WTC11 (cell line): ENCODE measurements at regions not wholly inside any gene's neighbourhood (a gene's known extent, or its start where the extent isn't known, plus 50 kb on each side); places are given as distances from the start of the nearest gene placed in this dataset.

ENCODE experiments used
- ATAC-seq: fragments of 200-7000 bp; cut with Tn5 transposase; 2 replicates; pipeline ENCODE4 v1.10.0; 2021; ENCODE audit warnings: mild to moderate bottlenecking, moderate library complexity
- CTCF ChIA-PET: fragments of 300-600 bp; sonication (Branson Sonifier 250); formaldehyde crosslinking; loops from one replicate; lab custom pipeline; 2021; ENCODE audit warnings: antibody characterized with exemption; lab: Charles Lee
- POLR2A ChIA-PET: fragments of 350-600 bp; sonication (Branson Sonifier 250); formaldehyde crosslinking; loops from one replicate; lab custom pipeline; 2021; ENCODE audit warnings: antibody characterized with exemption; lab: Charles Lee
- DNase-seq: peaks from one replicate; pipeline ENCODE4 v3.0.0; 2021; ENCODE audit warnings: low spot score
- H3K27ac Mint-ChIP-seq: 2 replicates; pipeline ENCODE4 v1.8.0; 2021; ENCODE audit warnings: mixed read lengths
- H3K27me3 Mint-ChIP-seq: 2 replicates; pipeline ENCODE4 v1.8.0; 2021; ENCODE audit warnings: low read depth, mild to moderate bottlenecking, moderate library complexity, mixed read lengths
- H3K36me3 Mint-ChIP-seq: 2 replicates; pipeline ENCODE4 v1.8.0; 2021; ENCODE audit warnings: mixed read lengths
- H3K4me1 Mint-ChIP-seq: 2 replicates; pipeline ENCODE4 v1.8.0; 2022; ENCODE audit warnings: mixed read lengths
- H3K4me3 Mint-ChIP-seq: 2 replicates; pipeline ENCODE4 v1.8.0; 2021; ENCODE audit warnings: mild to moderate bottlenecking, moderate library complexity, mixed read lengths
- H3K9me3 Mint-ChIP-seq: 2 replicates; pipeline ENCODE4 v1.8.0; 2021; ENCODE audit warnings: mixed read lengths
- AR ChIP-seq: fragments of 250-450 bp; sonication (Bioruptor Pico); IDR thresholded peaks from 2 replicates; pipeline ENCODE4 v1.9.0; 2021; ENCODE audit warnings: mild to moderate bottlenecking
- CBFB ChIP-seq: sonication (generic); formaldehyde crosslinking; IDR thresholded peaks from 2 replicates; pipeline ENCODE4 v1.8.1; 2022; ENCODE audit warnings: mild to moderate bottlenecking, low read depth, missing genetic modification reagents
- CDX4 ChIP-seq: fragments of 250-450 bp; sonication (Bioruptor Pico); IDR thresholded peaks from 2 replicates; pipeline ENCODE4 v1.9.0; 2021; ENCODE audit warnings: moderate library complexity, mild to moderate bottlenecking, inconsistent platforms, borderline replicate concordance
- FOXK1 ChIP-seq: sonication (generic); formaldehyde crosslinking; IDR thresholded peaks from 2 replicates; pipeline ENCODE4 v1.8.0; 2022; ENCODE audit warnings: mild to moderate bottlenecking, moderate library complexity, missing genetic modification reagents
- FOXP4 ChIP-seq: sonication (generic); formaldehyde crosslinking; IDR thresholded peaks from 2 replicates; pipeline ENCODE4 v1.8.0; 2022; ENCODE audit warnings: mild to moderate bottlenecking, missing genetic modification reagents
- GABPB1 ChIP-seq: sonication (generic); formaldehyde crosslinking; IDR thresholded peaks from 2 replicates; pipeline ENCODE4 v1.8.1; 2023; ENCODE audit warnings: mild to moderate bottlenecking, missing genetic modification reagents
- MLX ChIP-seq: sonication (generic); formaldehyde crosslinking; IDR thresholded peaks from 2 replicates; pipeline ENCODE4 v1.8.1; 2023; ENCODE audit warnings: mild to moderate bottlenecking, missing genetic modification reagents, moderate library complexity
- MXD4 ChIP-seq: fragments of 250-450 bp; sonication (Bioruptor Pico); IDR thresholded peaks from 2 replicates; pipeline ENCODE4 v1.8.0; 2021; ENCODE audit warnings: mild to moderate bottlenecking, moderate library complexity, borderline replicate concordance
- NR1H2 ChIP-seq: sonication (generic); formaldehyde crosslinking; IDR thresholded peaks from 2 replicates; pipeline ENCODE4 v1.9.0; 2021; ENCODE audit warnings: mild to moderate bottlenecking, moderate library complexity, missing genetic modification reagents
- NR2C2 ChIP-seq: sonication (generic); formaldehyde crosslinking; IDR thresholded peaks from 2 replicates; pipeline ENCODE4 v1.8.0; 2022; ENCODE audit warnings: mild to moderate bottlenecking, missing genetic modification reagents
- NR3C1 ChIP-seq: sonication (generic); formaldehyde crosslinking; conservative IDR thresholded peaks from 2 replicates; pipeline ENCODE4 v1.8.1; 2023; ENCODE audit warnings: low read depth, mild to moderate bottlenecking, missing genetic modification reagents
- OVOL2 ChIP-seq: fragments of 250-450 bp; sonication (Bioruptor Pico); IDR thresholded peaks from 2 replicates; pipeline ENCODE4 v1.9.0; 2021; ENCODE audit warnings: mild to moderate bottlenecking, borderline replicate concordance
- RORB ChIP-seq: fragments of 250-450 bp; sonication (Bioruptor Pico); IDR thresholded peaks from 2 replicates; pipeline ENCODE4 v1.9.0; 2021; ENCODE audit warnings: mild to moderate bottlenecking
- SMAD3 ChIP-seq: sonication (generic); formaldehyde crosslinking; IDR thresholded peaks from 2 replicates; pipeline ENCODE4 v1.8.0; 2022; ENCODE audit warnings: missing genetic modification reagents, mild to moderate bottlenecking, borderline replicate concordance
- SMAD4 ChIP-seq: sonication (generic); formaldehyde crosslinking; IDR thresholded peaks from 2 replicates; pipeline ENCODE4 v1.8.0; 2022; ENCODE audit warnings: mild to moderate bottlenecking, missing genetic modification reagents
- ZBTB43 ChIP-seq: sonication (generic); formaldehyde crosslinking; IDR thresholded peaks from 2 replicates; pipeline ENCODE4 v1.8.1; 2023; ENCODE audit warnings: mild to moderate bottlenecking, missing genetic modification reagents
- ZNF396 ChIP-seq: fragments of 250-450 bp; sonication (Bioruptor Pico); IDR thresholded peaks from 2 replicates; pipeline ENCODE4 v1.8.0; 2021; ENCODE audit warnings: mild to moderate bottlenecking, moderate library complexity, borderline replicate concordance
- ZNF425 ChIP-seq: fragments of 250-450 bp; sonication (Bioruptor Pico); conservative IDR thresholded peaks from 2 replicates; pipeline ENCODE4 v1.9.0; 2021; ENCODE audit warnings: mild to moderate bottlenecking
- ZNF532 ChIP-seq: fragments of 250-450 bp; sonication (Bioruptor Pico); IDR thresholded peaks from 2 replicates; pipeline ENCODE4 v1.9.0; 2021; ENCODE audit warnings: mild to moderate bottlenecking, borderline replicate concordance
- ZSCAN18 ChIP-seq: fragments of 250-450 bp; sonication (Bioruptor Pico); IDR thresholded peaks from 2 replicates; pipeline ENCODE4 v2.1.2; 2022; ENCODE audit warnings: mild to moderate bottlenecking, moderate library complexity

- no peak for TF ChIP-seq AR
These were observed 188.8 kb upstream of the NABP1 start (continued) for GRCh38 chr2:191489177-191489576.

GRCh38 chr2:191496838-191497237 lies 181.1 kb upstream of the NABP1 start:
- peaks cover under 1% of the 10 kb centered on the region; the same call in 1 of the 2 replicates for H3K36me3 Mint-ChIP-seq
- H3K4me1 Mint-ChIP-seq, result peaks cover 43% of the 10 kb centered on the region
- ATAC-seq, result peak; percentile 57
- DNase-seq, result no peak
- no peak overlapping the region for H3K27ac Mint-ChIP-seq
- no peak overlapping the region for H3K4me3 Mint-ChIP-seq
- TF ChIP-seq MLX (CRISPR knock-in tag) (no peak), OVOL2 (CRISPR knock-in tag) (no peak), CDX4 (CRISPR knock-in tag) (no peak), FOXK1 (CRISPR knock-in tag) (no peak), NR2C2 (CRISPR knock-in tag) (no peak), ZNF425 (no peak), MXD4 (CRISPR knock-in tag) (no peak), SMAD3 (CRISPR knock-in tag) (no peak), ZNF396 (CRISPR knock-in tag) (no peak), SMAD4 (no peak), ZSCAN18 (CRISPR knock-in tag) (no peak), ZNF532 (CRISPR knock-in tag) (no peak), CBFB (CRISPR knock-in tag) (no peak), RORB (no peak), ZBTB43 (CRISPR knock-in tag) (no peak), NR1H2 (no peak), NR3C1 (CRISPR knock-in tag) (no peak), FOXP4 (CRISPR knock-in tag) (no peak), GABPB1 (CRISPR knock-in tag) (no peak)
- peaks cover 20% of the 10 kb centered on the region for H3K9me3 Mint-ChIP-seq
- H3K27me3 Mint-ChIP-seq, result no peaks in the 10 kb centered on the region; the same call in 1 of the 2 replicates
- ChIA-PET POLR2A (no interaction called here), CTCF (interaction anchor here (0.6 to 1.9 kb wide), 4 partner anchors 33 to 278 kb away, joined by 3 to 9 read pairs (median 5); no protein-coding TSS in a partner anchor)
